IPS-NIHi7 (cell line): ENCODE measurements at regions not wholly inside any gene's neighbourhood (a gene's known extent, or its start where the extent isn't known, plus 50 kb on each side); places are given as distances from the start of the nearest gene placed in this dataset.
A peak's percentile ranks its signal among the peaks of the same experiment; 100 is the strongest.
"Not testable (repeated sequence)": the region's sequence is repeated elsewhere in the genome, so short reads cannot be mapped to it uniquely, and the experiment has no call there.

Experiments used
- DNase-seq: peaks from one replicate; pipeline ENCODE4 v3.0.0; 2012; ENCODE audit warnings: mixed read lengths; ENCODE audit errors: extremely low spot score

GRCh38 chrX:67288156-67288555 lies 255.7 kb upstream of the AR start:
- DNase-seq = no peak

- DNase-seq = no peak
These were observed 254.7 kb upstream of the AR start for GRCh38 chrX:67289055-67289499.

GRCh38 chrX:67290489-67291220 lies 253.2 kb upstream of the AR start:
- DNase-seq = no peak

- no peak for DNase-seq
These were observed 247.9 kb upstream of the AR start for GRCh38 chrX:67295924-67296323.

- no peak for DNase-seq
These were observed 247.4 kb upstream of the AR start for GRCh38 chrX:67296395-67296794.

- no peak for DNase-seq
These were observed 226.1 kb upstream of the AR start for GRCh38 chrX:67317725-67318124.

- no peak for DNase-seq
These were observed 215.3 kb upstream of the AR start for GRCh38 chrX:67328476-67328875.

- DNase-seq = no peak
These were observed 209.5 kb upstream of the AR start for GRCh38 chrX:67334323-67334722.

- no peak for DNase-seq
These were observed 205.6 kb upstream of the AR start for GRCh38 chrX:67338262-67338661.

GRCh38 chrX:67342138-67342537 lies 201.7 kb upstream of the AR start:
- no peak for DNase-seq

GRCh38 chrX:67346225-67346624 lies 197.6 kb upstream of the AR start:
- DNase-seq = no peak

- DNase-seq = no peak
These were observed 197.2 kb upstream of the AR start for GRCh38 chrX:67346667-67347066.

GRCh38 chrX:67347145-67347544 lies 196.7 kb upstream of the AR start:
- peak; percentile 0 for DNase-seq

- no peak for DNase-seq
These were observed 192.4 kb upstream of the AR start for GRCh38 chrX:67351411-67351810.

- DNase-seq = no peak
These were observed 190.0 kb upstream of the AR start for GRCh38 chrX:67353651-67354370.

- not testable (repeated sequence) for DNase-seq
These were observed 182.6 kb upstream of the AR start for GRCh38 chrX:67361267-67361666.

- peak; percentile 8 for DNase-seq
These were observed 159.4 kb upstream of the AR start for GRCh38 chrX:67384403-67384802.

GRCh38 chrX:67408423-67409079 lies 135.3 kb upstream of the AR start:
- DNase-seq = no peak

- DNase-seq = no peak
These were observed 127.9 kb upstream of the AR start for GRCh38 chrX:67415937-67416336.

GRCh38 chrX:67426946-67427345 lies 116.9 kb upstream of the AR start:
- no peak for DNase-seq

GRCh38 chrX:67435536-67435935 lies 108.3 kb upstream of the AR start:
- no peak for DNase-seq

- DNase-seq = no peak
These were observed 107.0 kb upstream of the AR start for GRCh38 chrX:67436867-67437266.

GRCh38 chrX:67437821-67438220 lies 106.0 kb upstream of the AR start:
- no peak for DNase-seq
